ENCODE measurements at regions not wholly inside any gene's neighbourhood (a gene's known extent, or its start where the extent isn't known, plus 50 kb on each side); places are given as distances from the start of the nearest gene placed in this dataset.

- no peak overlapping the region for H3K9ac ChIP-seq (ENCODE audit: low read depth, low read length)
- no peak for ATAC-seq (ENCODE audit: low read depth)
- H3K23ac ChIP-seq (ENCODE audit: low read depth, low read length): no peak overlapping the region
- no peaks in the 10 kb centered on the region for H3K36me3 ChIP-seq (ENCODE audit: control insufficient read depth, insufficient read depth, low read length)
- H3K79me1 ChIP-seq (ENCODE audit: low read depth in 1 of 2, low read length in 2 of 2): no peaks in the 10 kb centered on the region
- peak; percentile 76 for TF ChIP-seq MAFK (IDR thresholded peaks at IDR 0.05; ENCODE audit: low read depth, low read length)
- TF ChIP-seq, protein P1, sequence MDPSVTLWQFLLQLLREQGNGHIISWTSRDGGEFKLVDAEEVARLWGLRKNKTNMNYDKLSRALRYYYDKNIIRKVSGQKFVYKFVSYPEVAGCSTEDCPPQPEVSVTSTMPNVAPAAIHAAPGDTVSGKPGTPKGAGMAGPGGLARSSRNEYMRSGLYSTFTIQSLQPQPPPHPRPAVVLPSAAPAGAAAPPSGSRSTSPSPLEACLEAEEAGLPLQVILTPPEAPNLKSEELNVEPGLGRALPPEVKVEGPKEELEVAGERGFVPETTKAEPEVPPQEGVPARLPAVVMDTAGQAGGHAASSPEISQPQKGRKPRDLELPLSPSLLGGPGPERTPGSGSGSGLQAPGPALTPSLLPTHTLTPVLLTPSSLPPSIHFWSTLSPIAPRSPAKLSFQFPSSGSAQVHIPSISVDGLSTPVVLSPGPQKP (IDR thresholded peaks at IDR 0.05; ENCODE audit: borderline replicate concordance, low read depth, low read length): no peak
- no peak for DNase-seq
- no peak overlapping the region for H3K27ac ChIP-seq (ENCODE audit: insufficient read depth, low read length)
- no peaks in the 10 kb centered on the region for H3K9me3 ChIP-seq (ENCODE audit: control insufficient read depth, insufficient read depth, low read length)
- dilution Hi-C loops (cut with HindIII; ENCODE audit: low sequenced_read_pairs, unreplicated experiment): no loop called here
- H4K5ac ChIP-seq (ENCODE audit: low read depth, low read length): no peak overlapping the region
- ChIA-PET CTCF (no interaction called here), POLR2A (ENCODE audit: unreplicated experiment) (no interaction called here)
- H3K27me3 ChIP-seq (ENCODE audit: control insufficient read depth, insufficient read depth, low read length): no peaks in the 10 kb centered on the region
- no peak overlapping the region for H4K91ac ChIP-seq (ENCODE audit: insufficient read depth, low read depth, low read length)
- no CpG with 5 or more reads among the region's 2 CpGs for WGBS, 2 experiments (ENCODE audit: extremely low coverage in 2 of 2, insufficient read length in 1 of 2)
- peaks cover 6% of the 10 kb centered on the region for H3K4me1 ChIP-seq (ENCODE audit: control insufficient read depth, insufficient read depth, low read length)
- no peak overlapping the region for H2BK120ac ChIP-seq (ENCODE audit: low read depth, low read length)
- no peak overlapping the region for H3K18ac ChIP-seq (ENCODE audit: low read depth, low read length)
- no peak overlapping the region for H4K8ac ChIP-seq (ENCODE audit: low read depth in 2 of 2, low read length in 2 of 2)
- no peak overlapping the region for H3K4me2 ChIP-seq (ENCODE audit: low read depth, low read length)
- no peak overlapping the region for H2AFZ ChIP-seq (replicated peaks; ENCODE audit: low read length, poor library complexity)
- no peak overlapping the region for H3K4ac ChIP-seq (ENCODE audit: low read depth, low read length)
- H2BK5ac ChIP-seq (ENCODE audit: low read depth, low read length, poor library complexity, severe bottlenecking): no peak overlapping the region
- intact Hi-C loops (cut with micrococcal nuclease): no loop called here
- H3K4me3 ChIP-seq (ENCODE audit: insufficient read depth, low read depth, low read length): no peak overlapping the region
- H3K14ac ChIP-seq (replicated peaks; ENCODE audit: low read depth, low read length): no peak overlapping the region
- H2AK9ac ChIP-seq (replicated peaks; ENCODE audit: low read depth, low read length, poor library complexity): no peak overlapping the region
- in situ Hi-C loops (cut with MboI; ENCODE audit: low sequenced_read_pairs): no loop called here
- no peak overlapping the region for H2BK15ac ChIP-seq (ENCODE audit: low read depth, low read length)
- H2BK20ac ChIP-seq (ENCODE audit: low read depth, low read length): no peak overlapping the region
- no peaks in the 10 kb centered on the region for H3K9me1 ChIP-seq (ENCODE audit: insufficient read depth, low read length)
- BruUV-seq (replicated peaks): no TSS peak
- no peaks in the 10 kb centered on the region for H4K20me1 ChIP-seq (ENCODE audit: insufficient read depth, low read length)
- H3K56ac ChIP-seq (ENCODE audit: extremely low read depth, insufficient read depth, low read length): no peak overlapping the region
- H2AK5ac ChIP-seq (ENCODE audit: low read depth, low read length): no peak overlapping the region
These were observed 228.1 kb upstream of the FERD3L start for GRCh38 chr7:19373334-19373733.
